Lower leg skin (tissue), 4 donors: ENCODE measurements at regions not wholly inside any gene's neighbourhood (a gene's known extent, or its start where the extent isn't known, plus 50 kb on each side); places are given as distances from the start of the nearest gene placed in this dataset.

Experiments used
- DNase-seq, 2 donors: peaks; one replicate each; pipeline ENCODE4 v3.0.0-alpha.2; 2019; ENCODE audit warnings: low spot score in 2 of 2
- H3K4me3 ChIP-seq: fragments of 200-600 bp; sonication (generic); 2 replicates; pipeline ENCODE4 v1.5.1; 2017; ENCODE audit warnings: mild to moderate bottlenecking, low read depth; ENCODE audit not compliant: poor library complexity, severe bottlenecking
- POLR2A ChIP-seq, 2 donors: fragments of 450-650 bp; IDR thresholded peaks; one replicate each; pipeline ENCODE4 v1.6.1; 2016 to 2017; ENCODE audit warnings: antibody characterized with exemption in 2 of 2, mild to moderate bottlenecking in 1 of 2, moderate library complexity in 1 of 2
- WGBS, 2 donors: methylation state at CpG; one replicate each; pipeline ENCODE4 v1.1.5; 2018; 5-methylcytosine and 5-hydroxymethylcytosine counted together
- intact Hi-C: fragments of 100-400 bp; cut with DNase I; formaldehyde crosslinking; loops from one replicate; pipeline ENCODE4 v1.15.0; 2023; ENCODE audit warnings: low total_unique reads
- TF ChIP-seq, protein P1 (sequence below), 3 donors: fragments of 450-650 bp; IDR thresholded peaks; one replicate each; pipeline ENCODE4 v1.5.1; 2016; ENCODE audit warnings: antibody characterized with exemption in 3 of 3, mild to moderate bottlenecking in 3 of 3, moderate library complexity in 2 of 3

DNA sequence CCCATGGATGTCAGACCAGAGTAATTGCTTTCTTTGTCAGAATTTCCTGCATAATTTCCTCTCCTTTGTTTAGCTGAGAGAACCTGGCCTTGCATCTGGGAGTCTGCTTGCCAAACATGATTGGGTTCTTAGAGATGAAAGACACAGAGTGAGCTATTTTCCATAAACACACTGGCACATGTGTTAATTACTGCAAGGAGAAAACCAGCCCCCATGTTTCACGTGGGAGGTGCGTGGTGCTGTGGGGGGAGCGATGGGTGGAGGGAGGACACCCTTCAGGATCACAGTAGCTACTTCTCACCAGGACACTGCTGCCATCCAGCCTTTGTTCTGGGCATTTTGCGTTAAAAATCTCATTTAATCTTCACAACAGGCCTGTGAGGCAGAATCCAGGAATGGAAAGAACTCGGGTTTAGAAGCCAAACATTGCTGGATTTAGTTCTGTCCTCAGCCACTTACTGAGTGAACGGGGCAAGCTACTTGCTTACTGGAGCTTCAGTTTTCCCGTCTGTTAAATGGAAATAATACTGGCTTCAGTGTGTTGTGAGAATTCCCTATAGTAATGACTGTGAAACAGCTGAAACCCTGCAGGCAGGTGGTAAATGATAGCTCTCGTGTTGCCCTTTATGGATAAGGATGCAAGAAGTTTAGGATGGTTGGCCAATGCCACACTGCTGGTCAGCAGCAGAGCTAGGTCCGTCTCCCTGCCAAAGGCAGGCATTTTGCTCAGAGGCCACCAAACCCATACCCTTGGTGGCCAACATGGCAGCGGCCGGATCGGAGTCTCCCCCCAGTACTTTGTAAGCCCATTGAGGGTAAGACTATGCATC, 100.1 kb upstream of the ASAP2 start:
- intact Hi-C loops, result no loop called here
- TF ChIP-seq POLR2A (IDR thresholded peaks at IDR 0.05), result no peak
- TF ChIP-seq, protein P1, sequence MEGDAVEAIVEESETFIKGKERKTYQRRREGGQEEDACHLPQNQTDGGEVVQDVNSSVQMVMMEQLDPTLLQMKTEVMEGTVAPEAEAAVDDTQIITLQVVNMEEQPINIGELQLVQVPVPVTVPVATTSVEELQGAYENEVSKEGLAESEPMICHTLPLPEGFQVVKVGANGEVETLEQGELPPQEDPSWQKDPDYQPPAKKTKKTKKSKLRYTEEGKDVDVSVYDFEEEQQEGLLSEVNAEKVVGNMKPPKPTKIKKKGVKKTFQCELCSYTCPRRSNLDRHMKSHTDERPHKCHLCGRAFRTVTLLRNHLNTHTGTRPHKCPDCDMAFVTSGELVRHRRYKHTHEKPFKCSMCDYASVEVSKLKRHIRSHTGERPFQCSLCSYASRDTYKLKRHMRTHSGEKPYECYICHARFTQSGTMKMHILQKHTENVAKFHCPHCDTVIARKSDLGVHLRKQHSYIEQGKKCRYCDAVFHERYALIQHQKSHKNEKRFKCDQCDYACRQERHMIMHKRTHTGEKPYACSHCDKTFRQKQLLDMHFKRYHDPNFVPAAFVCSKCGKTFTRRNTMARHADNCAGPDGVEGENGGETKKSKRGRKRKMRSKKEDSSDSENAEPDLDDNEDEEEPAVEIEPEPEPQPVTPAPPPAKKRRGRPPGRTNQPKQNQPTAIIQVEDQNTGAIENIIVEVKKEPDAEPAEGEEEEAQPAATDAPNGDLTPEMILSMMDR (IDR thresholded peaks at IDR 0.05), result no peak
- peak in 1 of 2 donors; percentile 46 for DNase-seq
- WGBS, 2 donors, result 71% methylated on average over 12 of the region's 12 CpGs
- no peak overlapping the region for H3K4me3 ChIP-seq

DNA sequence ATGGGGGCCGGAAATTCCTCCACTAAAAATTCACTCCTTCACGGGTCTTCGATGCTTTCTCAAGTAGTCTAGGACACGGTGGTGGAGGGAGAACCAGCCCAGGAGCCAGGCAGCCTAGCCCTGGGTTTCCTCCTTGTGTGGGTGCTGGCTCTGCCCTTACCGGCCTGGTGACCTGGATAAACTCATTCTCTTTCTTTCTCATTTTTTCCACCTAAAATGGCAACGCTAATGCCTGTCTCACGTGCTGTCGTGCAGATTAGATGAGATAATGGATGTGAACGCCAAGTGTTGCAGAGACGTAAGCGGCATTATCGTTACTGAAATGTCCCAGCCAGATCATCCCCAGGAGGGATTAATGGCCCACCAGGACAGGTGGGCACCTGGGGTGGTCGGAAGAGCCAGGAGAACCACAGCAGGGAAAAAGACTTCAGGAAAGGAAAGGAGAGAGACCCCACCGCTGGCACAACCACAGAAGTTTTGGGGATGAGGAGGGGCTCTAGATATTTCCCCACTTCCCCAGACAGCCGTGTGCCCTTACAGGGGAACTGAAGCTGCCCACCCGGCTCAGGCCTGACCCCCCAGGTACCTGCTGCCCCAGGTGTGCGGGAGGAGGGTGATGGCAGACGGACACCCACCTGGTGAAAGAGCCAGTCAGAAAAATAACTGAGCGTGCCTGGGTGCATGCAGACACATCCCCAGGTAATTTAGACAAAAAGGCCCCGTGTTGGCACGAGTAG, 100.8 kb upstream of the ASAP2 start:
- WGBS, 2 donors, result 73 to 74% methylated on average over 21 of the region's 21 CpGs
- no peak overlapping the region for H3K4me3 ChIP-seq
- DNase-seq, result peak in 1 of 2 donors; percentile 65
- intact Hi-C loops, result no loop called here
- TF ChIP-seq, protein P1 (IDR thresholded peaks at IDR 0.05), result no peak
- no peak for TF ChIP-seq POLR2A (IDR thresholded peaks at IDR 0.05)

DNA sequence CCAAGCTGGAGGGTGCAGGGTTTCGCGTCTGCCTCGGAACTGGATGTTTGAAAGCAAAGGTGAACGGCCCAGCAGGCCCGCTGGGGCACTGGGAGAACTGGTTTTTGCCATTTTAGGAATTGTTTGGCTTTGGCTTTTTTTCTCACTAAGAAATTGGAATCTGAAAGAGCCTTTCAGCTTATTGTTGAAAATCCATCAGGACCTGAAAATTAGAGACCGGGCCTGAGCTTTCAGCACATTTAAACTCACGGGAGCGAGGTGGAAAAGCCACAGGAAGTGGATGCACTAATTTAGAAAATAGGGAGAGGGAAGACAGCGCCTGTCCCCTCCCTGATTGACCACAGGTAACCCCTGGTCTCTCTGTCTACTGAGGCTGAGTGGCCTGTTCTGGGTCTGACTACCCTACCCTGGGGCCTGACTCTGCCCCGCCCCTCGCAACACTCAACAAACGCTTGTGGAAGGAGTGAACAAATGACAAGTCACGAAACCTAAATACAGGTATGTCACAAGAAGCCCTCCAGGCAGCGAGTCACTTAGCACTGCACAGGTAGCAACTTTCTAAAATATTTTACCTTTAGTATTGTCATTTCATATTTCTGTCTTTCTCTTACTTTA, 100.3 kb upstream of the MBOAT2 start:
- DNase-seq, result peak in 1 of 2 donors; percentile 48
- no peak overlapping the region for H3K4me3 ChIP-seq
- intact Hi-C loops, result no loop called here
- 78 to 82% methylated on average over 14 of the region's 14 CpGs for WGBS, 2 donors
- no peak for TF ChIP-seq POLR2A (IDR thresholded peaks at IDR 0.05)
- TF ChIP-seq, protein P1 (IDR thresholded peaks at IDR 0.05), result no peak

DNA sequence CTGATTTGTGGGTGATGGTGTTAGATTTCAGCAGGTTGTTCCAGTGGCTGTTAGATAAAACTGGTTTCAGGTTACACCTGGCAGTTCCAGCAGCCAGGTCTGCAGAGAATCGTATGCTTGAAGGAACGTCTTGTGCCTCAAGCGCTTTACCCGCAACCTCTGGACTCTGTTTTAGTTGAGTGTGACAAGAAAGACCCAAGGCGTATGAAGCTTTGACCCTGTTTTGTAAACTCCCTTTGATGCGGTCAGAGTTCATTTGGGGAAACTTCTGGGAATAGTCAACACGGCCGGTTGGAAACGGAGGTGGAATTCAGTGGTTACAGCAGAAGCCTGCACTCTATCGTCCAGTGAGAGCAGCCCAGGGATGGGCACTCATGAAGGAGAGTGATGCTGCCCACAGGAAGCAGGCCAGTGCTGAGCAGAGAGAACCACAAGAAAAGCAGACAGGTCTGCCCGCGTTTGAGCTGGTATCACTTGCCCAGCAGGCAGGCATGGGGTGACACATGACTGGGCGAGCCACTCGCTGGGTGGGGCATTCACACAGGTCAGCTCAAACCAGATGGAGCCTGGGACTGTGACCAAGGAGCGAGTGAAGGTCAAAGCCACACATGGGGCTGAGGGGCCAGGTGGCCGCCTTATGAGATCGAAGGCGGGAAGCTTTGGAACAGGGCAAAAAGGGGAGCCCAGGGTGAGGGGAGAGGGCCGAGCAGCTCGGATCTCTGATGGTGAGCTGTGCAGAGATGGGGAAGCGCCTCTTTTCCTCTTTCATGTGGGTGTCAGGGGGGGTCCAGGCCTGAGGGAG, 99.6 kb upstream of the MBOAT2 start:
- DNase-seq, result peak in 1 of 2 donors; percentile 76
- no peak overlapping the region for H3K4me3 ChIP-seq
- no peak for TF ChIP-seq POLR2A (IDR thresholded peaks at IDR 0.05)
- TF ChIP-seq, protein P1 (IDR thresholded peaks at IDR 0.05), result no peak
- intact Hi-C loops, result no loop called here
- 64 to 69% methylated on average over 21 of the region's 21 CpGs for WGBS, 2 donors

DNA sequence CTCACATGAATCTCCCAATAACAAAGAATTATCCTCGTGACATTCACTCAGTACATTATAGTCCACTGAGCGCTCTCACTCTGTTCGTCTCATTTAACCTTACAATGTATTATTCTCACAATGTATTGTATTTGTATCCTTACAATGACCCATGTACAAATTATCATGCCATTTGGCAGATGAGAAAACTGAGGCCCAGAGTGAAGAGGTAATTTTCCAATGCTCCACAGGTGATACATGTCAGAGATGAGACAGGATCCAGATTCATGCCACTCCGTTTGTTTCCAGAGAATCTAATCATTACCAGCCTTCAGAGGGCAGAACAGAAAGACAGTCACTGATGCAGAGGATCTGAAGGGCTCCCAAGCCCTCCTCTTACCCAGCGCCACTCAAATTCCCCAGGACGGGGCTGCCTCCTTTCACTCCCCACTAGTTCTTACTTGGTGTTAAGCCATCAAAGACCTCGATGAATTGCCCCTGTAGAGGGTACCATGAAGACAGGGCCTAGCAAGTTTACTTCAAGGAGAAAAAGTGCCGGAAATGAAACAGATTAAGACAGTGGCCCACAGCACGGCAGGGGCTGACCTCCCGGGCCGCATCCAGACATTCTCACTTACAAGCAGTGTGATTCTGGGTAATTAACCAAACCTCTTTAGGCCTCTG, 98.4 kb upstream of the MBOAT2 start:
- H3K4me3 ChIP-seq, result no peak overlapping the region
- 88 to 94% methylated on average over 11 of the region's 11 CpGs for WGBS, 2 donors
- DNase-seq, result peak in 1 of 2 donors; percentile 64
- TF ChIP-seq, protein P1 (IDR thresholded peaks at IDR 0.05), result no peak
- TF ChIP-seq POLR2A (IDR thresholded peaks at IDR 0.05), result no peak
- intact Hi-C loops, result no loop called here
